DOHH2 (cell line): ENCODE measurements at regions not wholly inside any gene's neighbourhood (a gene's known extent, or its start where the extent isn't known, plus 50 kb on each side); places are given as distances from the start of the nearest gene placed in this dataset.

Experiments
- CTCF ChIP-seq: fragments of 200-600 bp; sonication (generic); IDR thresholded peaks from one replicate; pipeline ENCODE4 v1.5.1; 2014; ENCODE audit warnings: antibody characterized with exemption, mild to moderate bottlenecking, low read depth, low read length; ENCODE audit not compliant: poor library complexity, severe bottlenecking
- EZH2phosphoT487 ChIP-seq: fragments of 200-600 bp; sonication (generic); IDR thresholded peaks from 2 replicates; pipeline ENCODE4 v1.6.1; 2017; ENCODE audit warnings: borderline replicate concordance, mild to moderate bottlenecking, antibody characterized with exemption, low read length, moderate library complexity, mixed read lengths

- TF ChIP-seq CTCF (no peak), EZH2phosphoT487 (no peak)
Measured at GRCh38 chr20:24144371-24144770, 155.8 kb upstream of the GGTLC1 start.
